Parathyroid adenoma (tissue), 2 donors: ENCODE measurements at regions not wholly inside any gene's neighbourhood (a gene's known extent, or its start where the extent isn't known, plus 50 kb on each side); places are given as distances from the start of the nearest gene placed in this dataset.

Source experiments
- H2AFZ ChIP-seq: fragments of 300-600 bp; sonication (generic); one replicate; pipeline ENCODE4 v1.7.0; 2017; ENCODE audit warnings: antibody characterized with exemption, mild to moderate bottlenecking
- H3K27ac ChIP-seq: fragments of 300-600 bp; sonication (generic); one replicate; pipeline ENCODE4 v1.7.0; 2017
- H3K27me3 ChIP-seq: fragments of 300-600 bp; sonication (generic); one replicate; pipeline ENCODE4 v1.7.0; 2017; ENCODE audit warnings: low read length; ENCODE audit not compliant: control insufficient read depth, insufficient read depth
- H3K36me3 ChIP-seq: fragments of 300-600 bp; sonication (generic); one replicate; pipeline ENCODE4 v1.7.0; 2017; ENCODE audit warnings: low read length; ENCODE audit not compliant: control insufficient read depth, insufficient read depth
- H3K4me1 ChIP-seq: fragments of 300-600 bp; sonication (generic); one replicate; pipeline ENCODE4 v1.7.0; 2017; ENCODE audit warnings: control low read depth
- H3K4me2 ChIP-seq: fragments of 300-600 bp; sonication (generic); one replicate; pipeline ENCODE4 v1.7.0; 2017; ENCODE audit warnings: low read length
- H3K4me3 ChIP-seq: fragments of 300-600 bp; sonication (generic); one replicate; pipeline ENCODE4 v1.7.0; 2017; ENCODE audit warnings: low read depth, low read length
- H3K79me2 ChIP-seq: fragments of 300-600 bp; sonication (generic); one replicate; pipeline ENCODE4 v1.7.0; 2017; ENCODE audit warnings: control low read depth
- H3K9ac ChIP-seq: fragments of 300-600 bp; sonication (generic); one replicate; pipeline ENCODE4 v1.7.0; 2017; ENCODE audit warnings: mild to moderate bottlenecking
- H3K9me3 ChIP-seq: fragments of 300-600 bp; sonication (generic); one replicate; pipeline ENCODE4 v1.7.0; 2017; ENCODE audit warnings: low read length; ENCODE audit not compliant: control insufficient read depth
- TF ChIP-seq, protein P1 (sequence below): fragments of 300-600 bp; sonication (generic); IDR thresholded peaks from one replicate; pipeline ENCODE4 v1.7.0; 2017; ENCODE audit warnings: antibody characterized with exemption, mild to moderate bottlenecking
- donor health status: primary hyperparathyroidism.

DNA sequence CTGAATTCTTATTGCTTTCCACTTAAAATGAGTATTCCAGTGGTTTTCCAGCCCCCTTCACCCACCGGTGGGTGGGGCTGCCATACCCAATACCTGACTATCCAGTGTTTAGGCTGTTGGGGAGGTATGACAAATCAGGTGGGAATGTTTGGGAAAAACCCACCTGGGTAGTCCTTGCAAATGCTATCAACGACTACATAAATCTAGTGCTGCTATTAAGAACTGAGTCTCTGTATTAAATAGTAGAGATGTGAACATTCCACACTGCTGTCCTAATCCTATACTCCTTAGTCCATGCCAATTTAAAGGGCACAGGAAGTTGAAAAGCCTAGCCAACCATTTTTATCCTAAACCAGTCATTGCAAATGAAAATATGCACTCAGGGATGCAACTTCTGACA, 126.6 kb downstream of the AXIN2 start:
- no peak overlapping the region for H2AFZ ChIP-seq
- H3K27ac ChIP-seq = no peak overlapping the region
- no peaks in the 10 kb centered on the region for H3K36me3 ChIP-seq
- no peaks in the 10 kb centered on the region for H3K4me1 ChIP-seq
- H3K9me3 ChIP-seq = no peaks in the 10 kb centered on the region
- H3K4me2 ChIP-seq = no peak overlapping the region
- H3K27me3 ChIP-seq = no peaks in the 10 kb centered on the region
- no peaks in the 10 kb centered on the region for H3K79me2 ChIP-seq
- TF ChIP-seq, protein P1, sequence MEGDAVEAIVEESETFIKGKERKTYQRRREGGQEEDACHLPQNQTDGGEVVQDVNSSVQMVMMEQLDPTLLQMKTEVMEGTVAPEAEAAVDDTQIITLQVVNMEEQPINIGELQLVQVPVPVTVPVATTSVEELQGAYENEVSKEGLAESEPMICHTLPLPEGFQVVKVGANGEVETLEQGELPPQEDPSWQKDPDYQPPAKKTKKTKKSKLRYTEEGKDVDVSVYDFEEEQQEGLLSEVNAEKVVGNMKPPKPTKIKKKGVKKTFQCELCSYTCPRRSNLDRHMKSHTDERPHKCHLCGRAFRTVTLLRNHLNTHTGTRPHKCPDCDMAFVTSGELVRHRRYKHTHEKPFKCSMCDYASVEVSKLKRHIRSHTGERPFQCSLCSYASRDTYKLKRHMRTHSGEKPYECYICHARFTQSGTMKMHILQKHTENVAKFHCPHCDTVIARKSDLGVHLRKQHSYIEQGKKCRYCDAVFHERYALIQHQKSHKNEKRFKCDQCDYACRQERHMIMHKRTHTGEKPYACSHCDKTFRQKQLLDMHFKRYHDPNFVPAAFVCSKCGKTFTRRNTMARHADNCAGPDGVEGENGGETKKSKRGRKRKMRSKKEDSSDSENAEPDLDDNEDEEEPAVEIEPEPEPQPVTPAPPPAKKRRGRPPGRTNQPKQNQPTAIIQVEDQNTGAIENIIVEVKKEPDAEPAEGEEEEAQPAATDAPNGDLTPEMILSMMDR = no peak
- H3K9ac ChIP-seq = no peak overlapping the region
- no peak overlapping the region for H3K4me3 ChIP-seq

DNA sequence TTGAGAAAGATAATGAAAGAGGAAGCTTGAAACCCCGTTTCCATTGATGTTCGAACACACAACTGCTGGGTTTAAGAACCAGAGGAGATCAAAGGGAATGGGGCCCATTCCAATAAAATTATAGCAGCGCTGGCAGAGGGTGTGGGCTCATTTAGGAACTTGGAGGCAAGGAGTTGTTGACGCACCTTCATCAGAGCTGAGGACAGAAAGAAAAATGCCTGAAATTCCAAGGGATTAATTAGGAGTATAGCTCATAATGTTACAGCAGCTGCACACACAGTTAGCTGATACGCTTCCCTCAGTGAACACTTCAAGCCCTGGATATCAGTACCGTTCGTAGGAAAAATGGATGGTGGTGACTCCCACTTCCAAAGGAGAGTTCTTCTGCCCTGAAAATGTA, 127.2 kb downstream of the AXIN2 start:
- Histone ChIP-seq H3K36me3 (no peaks in the 10 kb centered on the region), H3K4me1 (no peaks in the 10 kb centered on the region), H3K4me2 (no peak overlapping the region), H3K27me3 (no peaks in the 10 kb centered on the region), H3K9ac (no peak overlapping the region), H3K79me2 (no peaks in the 10 kb centered on the region), H3K27ac (no peak overlapping the region), H3K4me3 (no peak overlapping the region), H3K9me3 (no peaks in the 10 kb centered on the region), H2AFZ (no peak overlapping the region)
- TF ChIP-seq, protein P1 = no peak

DNA sequence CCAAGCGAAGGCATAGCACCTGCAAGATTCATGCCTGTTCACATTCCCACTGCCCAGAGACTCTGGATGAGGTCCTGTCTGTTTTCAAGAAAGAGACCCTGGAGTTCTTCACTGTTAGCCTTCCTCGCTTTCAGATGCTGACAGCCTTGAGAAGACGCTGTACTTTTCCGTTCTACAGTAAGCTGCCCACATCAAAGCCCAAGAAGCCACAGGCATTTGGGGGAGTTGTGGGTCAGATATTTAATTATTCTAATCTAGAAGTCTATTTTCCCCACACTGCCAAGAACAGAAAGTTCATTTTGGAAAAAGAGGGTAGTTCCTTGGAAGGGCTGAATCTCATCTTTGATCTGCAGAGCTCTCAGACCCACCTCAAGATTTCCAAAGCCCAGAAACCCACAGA, 127.9 kb downstream of the AXIN2 start:
- Histone ChIP-seq H3K27ac (no peak overlapping the region), H3K27me3 (no peaks in the 10 kb centered on the region), H3K79me2 (no peaks in the 10 kb centered on the region), H3K9ac (no peak overlapping the region), H2AFZ (no peak overlapping the region), H3K4me3 (no peak overlapping the region), H3K36me3 (no peaks in the 10 kb centered on the region), H3K4me1 (no peaks in the 10 kb centered on the region), H3K9me3 (no peaks in the 10 kb centered on the region), H3K4me2 (no peak overlapping the region)
- TF ChIP-seq, protein P1 = no peak

DNA sequence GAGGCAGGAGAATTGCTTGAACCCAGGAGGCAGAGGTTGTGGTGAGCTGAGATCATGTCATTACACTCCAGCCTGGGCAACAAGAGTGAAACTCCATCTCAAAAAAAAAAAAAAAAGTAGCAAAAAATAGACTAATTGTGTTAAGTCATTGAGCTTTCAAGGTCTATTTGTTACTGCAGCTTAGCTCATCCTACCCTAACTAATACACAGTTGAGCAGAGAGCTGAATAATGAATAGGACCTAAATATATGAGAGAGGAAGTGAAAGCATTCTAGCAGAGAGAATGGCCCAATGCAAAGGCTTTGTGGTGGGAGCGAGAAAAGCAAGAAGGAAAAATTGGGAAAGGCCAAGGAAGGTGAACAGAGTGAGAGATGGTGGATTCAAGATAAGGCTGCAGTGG, 128.3 kb downstream of the AXIN2 start:
- Histone ChIP-seq H3K27ac (no peak overlapping the region), H3K4me3 (no peak overlapping the region), H2AFZ (no peak overlapping the region), H3K4me2 (no peak overlapping the region), H3K27me3 (no peaks in the 10 kb centered on the region), H3K4me1 (no peaks in the 10 kb centered on the region), H3K9me3 (no peaks in the 10 kb centered on the region), H3K79me2 (no peaks in the 10 kb centered on the region), H3K36me3 (no peaks in the 10 kb centered on the region), H3K9ac (no peak overlapping the region)
- TF ChIP-seq, protein P1 = no peak

DNA sequence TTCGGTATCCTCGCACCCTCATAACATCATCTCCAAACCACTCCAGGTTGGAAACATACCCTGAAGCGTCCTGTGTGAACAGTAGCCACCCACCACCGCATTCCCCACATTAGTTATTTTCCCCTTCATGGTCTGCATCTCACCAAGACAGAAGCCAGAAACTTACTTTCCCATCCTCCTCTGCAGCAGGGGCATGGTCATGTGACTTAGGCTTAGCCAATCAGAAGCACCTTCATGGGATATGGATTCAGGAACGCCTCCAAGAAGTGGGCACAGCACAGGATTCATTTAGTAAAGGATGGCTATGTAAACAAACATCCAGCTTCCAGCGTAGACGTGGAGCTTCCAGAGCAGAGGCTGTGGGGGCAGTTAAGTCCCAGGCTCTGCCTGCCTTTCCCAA, 130.3 kb downstream of the AXIN2 start:
- no peak overlapping the region for H2AFZ ChIP-seq
- TF ChIP-seq, protein P1 = no peak
- H3K4me1 ChIP-seq = no peaks in the 10 kb centered on the region
- H3K9ac ChIP-seq = no peak overlapping the region
- no peaks in the 10 kb centered on the region for H3K36me3 ChIP-seq
- H3K4me3 ChIP-seq = no peak overlapping the region
- H3K9me3 ChIP-seq = no peaks in the 10 kb centered on the region
- H3K27me3 ChIP-seq = no peaks in the 10 kb centered on the region
- H3K79me2 ChIP-seq = no peaks in the 10 kb centered on the region
- H3K27ac ChIP-seq = no peak overlapping the region
- H3K4me2 ChIP-seq = no peak overlapping the region
